Urinary bladder (tissue), 3 donors: ENCODE measurements at regions not wholly inside any gene's neighbourhood (a gene's known extent, or its start where the extent isn't known, plus 50 kb on each side); places are given as distances from the start of the nearest gene placed in this dataset.
"Not testable (repeated sequence)": the region's sequence is repeated elsewhere in the genome, so short reads cannot be mapped to it uniquely, and the experiment has no call there.

Experiments used
- DNase-seq: peaks from one replicate; pipeline ENCODE4 v3.0.0-alpha.2; 2015; ENCODE audit errors: extremely low spot score
- H3K27ac ChIP-seq: one replicate; pipeline ENCODE4 v1.5.1; 2013; ENCODE audit warnings: low read depth, mild to moderate bottlenecking, moderate library complexity
- H3K36me3 ChIP-seq: one replicate; pipeline ENCODE4 v1.6.1; 2013; ENCODE audit warnings: mild to moderate bottlenecking, moderate library complexity; ENCODE audit not compliant: insufficient read depth
- H3K4me1 ChIP-seq: one replicate; pipeline ENCODE4 v1.6.1; 2013; ENCODE audit warnings: mild to moderate bottlenecking, moderate library complexity; ENCODE audit not compliant: insufficient read depth
- H3K4me3 ChIP-seq: one replicate; pipeline ENCODE4 v1.5.1; 2013; ENCODE audit warnings: low read depth, low read length
- WGBS: extraction: QIAGEN DNeasy Blood & Tissue Kit; methylation state at CpG from one replicate; pipeline ENCODE4 v1.1.7; 2013; 5-methylcytosine and 5-hydroxymethylcytosine counted together
- donor health status: healthy with polysubstance abuse.
- donor health status: healthy.

DNA sequence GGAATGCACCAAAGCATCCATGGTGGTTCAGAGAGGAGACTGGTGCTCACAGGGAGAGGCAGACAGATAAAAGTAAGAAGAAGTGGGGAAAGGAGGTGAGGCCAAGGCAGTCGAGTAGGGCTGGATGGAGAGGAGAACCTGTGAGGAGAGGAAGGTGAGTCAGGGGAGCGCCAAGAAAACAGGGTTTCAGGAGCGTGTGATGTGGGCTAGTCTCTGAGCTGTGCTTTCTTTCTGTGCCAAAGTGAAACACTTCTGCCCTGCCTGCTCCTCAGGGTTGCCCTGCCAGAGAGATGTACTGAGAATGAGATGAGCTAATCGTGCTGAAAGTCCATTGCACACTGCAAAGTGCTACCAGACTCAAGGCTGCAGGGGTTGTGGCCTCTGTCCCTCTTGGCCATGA, 310.7 kb upstream of the CCL2 start:
- Histone ChIP-seq H3K4me1 (no peaks in the 10 kb centered on the region), H3K36me3 (no peaks in the 10 kb centered on the region), H3K4me3 (no peak overlapping the region), H3K27ac (no peak overlapping the region)
- DNase-seq: no peak
- WGBS: 72% methylated on average over 4 of the region's 4 CpGs

- Histone ChIP-seq H3K4me1 (no peaks in the 10 kb centered on the region), H3K36me3 (no peaks in the 10 kb centered on the region), H3K27ac (no peak overlapping the region), H3K4me3 (no peak overlapping the region)
- DNase-seq: no peak
- WGBS: 68% methylated on average over 2 of the region's 2 CpGs
These were observed 310.3 kb upstream of the CCL2 start for GRCh38 chr17:33944826-33945225.

DNA sequence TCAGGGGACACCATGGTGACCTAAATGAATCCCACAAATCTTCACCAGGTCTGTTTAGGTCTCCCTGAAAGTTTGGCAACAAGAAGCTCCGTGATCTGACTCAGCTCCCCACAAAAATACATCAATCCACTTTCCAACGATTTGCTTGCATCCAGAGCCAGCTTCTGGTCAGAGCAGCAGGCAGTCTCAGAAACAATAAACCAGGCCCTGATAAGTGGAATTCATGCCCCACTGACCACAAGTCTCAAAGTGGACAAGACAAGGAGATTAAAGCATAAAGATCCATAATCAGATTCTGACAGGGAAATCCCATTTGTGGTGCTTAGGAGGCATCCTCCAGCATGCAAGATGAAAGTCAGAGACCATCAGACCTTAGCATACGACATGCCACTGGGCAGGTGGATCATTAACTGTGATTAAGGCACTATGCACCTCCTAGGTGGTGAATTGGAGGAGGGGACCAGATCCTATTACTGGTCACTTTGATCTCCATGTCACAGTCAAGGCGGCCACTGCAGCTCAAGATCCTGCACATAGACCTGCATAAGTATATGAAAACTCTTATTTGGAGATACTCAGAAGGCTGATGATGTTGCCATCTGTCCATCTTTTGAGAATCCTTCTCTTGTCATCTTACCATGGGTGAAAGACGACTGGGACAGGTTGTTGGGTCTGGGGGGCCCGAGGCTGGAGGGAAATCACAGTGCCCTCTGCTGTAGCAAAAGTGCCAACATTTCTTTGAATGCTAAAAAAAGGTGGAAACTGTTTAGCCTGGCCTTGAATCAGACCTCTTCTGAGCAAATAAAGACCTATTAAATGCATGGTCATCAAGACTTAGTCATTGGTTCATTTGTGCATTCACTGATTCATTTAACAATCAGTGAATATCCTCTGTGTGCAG, 309.2 kb upstream of the CCL2 start:
- WGBS: 43% methylated on average over 6 of the region's 6 CpGs
- no peak for DNase-seq
- H3K4me1 ChIP-seq: no peaks in the 10 kb centered on the region

DNA sequence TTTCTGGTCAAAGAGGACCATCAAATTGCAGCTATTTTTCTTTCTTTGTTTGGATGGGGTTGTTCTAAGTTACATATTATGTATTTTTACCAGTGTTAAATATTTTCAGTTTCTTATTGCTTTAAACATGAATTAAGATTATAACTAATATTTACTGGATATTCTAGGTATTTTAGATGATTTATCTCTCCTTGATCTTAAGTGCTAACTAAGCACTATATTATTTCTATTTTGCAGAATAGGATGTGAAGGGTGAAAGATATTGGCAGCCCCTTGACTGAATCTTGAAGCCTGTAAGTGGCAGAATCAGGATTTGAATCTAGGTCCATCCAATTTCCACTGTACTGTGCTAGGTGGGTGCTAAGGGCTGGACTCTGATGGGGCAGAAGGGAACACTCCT, 307.3 kb upstream of the CCL2 start:
- Histone ChIP-seq H3K4me3 (no peak overlapping the region), H3K36me3 (no peaks in the 10 kb centered on the region), H3K27ac (no peak overlapping the region), H3K4me1 (no peaks in the 10 kb centered on the region)
- DNase-seq: no peak

More for the DNA sequence above, 309.2 kb upstream of the CCL2 start:
- Histone ChIP-seq H3K27ac (no peak overlapping the region), H3K4me3 (no peak overlapping the region), H3K36me3 (no peaks in the 10 kb centered on the region)

- no peak overlapping the region for H3K27ac ChIP-seq
- H3K36me3 ChIP-seq: no peaks in the 10 kb centered on the region
- H3K4me1 ChIP-seq: no peaks in the 10 kb centered on the region
- H3K4me3 ChIP-seq: no peak overlapping the region
- no peak for DNase-seq
- 79% methylated on average over 7 of the region's 7 CpGs for WGBS
These were observed 306.8 kb upstream of the CCL2 start for GRCh38 chr17:33948309-33948708.

DNA sequence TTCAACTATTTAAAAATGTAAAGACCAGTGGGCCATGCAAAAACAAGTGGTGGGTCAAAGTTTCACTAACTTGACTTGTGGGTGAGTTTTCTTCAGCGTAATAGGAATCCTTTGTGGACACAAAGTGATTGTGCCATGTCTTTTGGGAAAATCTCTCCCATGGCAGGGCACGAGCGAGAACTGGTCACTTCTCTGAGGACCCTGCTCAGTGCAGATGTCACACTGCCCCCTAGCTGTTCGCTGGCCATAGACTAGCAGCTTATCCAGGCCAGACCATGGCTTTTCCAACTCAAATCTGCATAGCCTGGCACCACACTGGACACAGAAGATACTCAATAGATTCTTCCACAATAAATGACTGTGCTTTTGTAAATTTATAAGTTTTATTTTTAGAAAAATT, 306.0 kb upstream of the CCL2 start:
- Histone ChIP-seq H3K4me3 (no peak overlapping the region), H3K4me1 (no peaks in the 10 kb centered on the region), H3K27ac (no peak overlapping the region), H3K36me3 (no peaks in the 10 kb centered on the region)
- 45% methylated on average over 4 of the region's 4 CpGs for WGBS
- no peak for DNase-seq

DNA sequence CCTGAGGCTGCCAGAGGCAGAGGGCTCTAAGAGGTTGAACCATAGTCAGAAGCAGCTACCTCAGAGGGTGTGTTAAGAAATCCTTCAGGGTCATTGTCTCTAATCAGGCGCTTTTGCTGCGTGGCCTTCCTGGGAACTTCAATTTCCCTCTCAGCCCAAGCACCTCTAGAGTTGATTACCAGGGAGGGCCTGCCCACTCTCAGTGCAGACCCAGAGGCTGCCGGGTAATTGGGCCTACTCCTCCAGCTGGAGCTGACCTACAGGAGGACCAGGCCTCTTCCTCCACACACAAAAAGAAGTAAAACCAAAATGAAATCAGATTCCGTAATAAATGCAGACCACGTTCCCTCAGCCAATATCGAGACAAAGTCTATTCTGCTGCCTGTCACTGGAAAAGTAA, 305.0 kb upstream of the CCL2 start:
- 79% methylated on average over 6 of the region's 6 CpGs for WGBS
- Histone ChIP-seq H3K4me3 (no peak overlapping the region), H3K4me1 (no peaks in the 10 kb centered on the region), H3K36me3 (no peaks in the 10 kb centered on the region), H3K27ac (no peak overlapping the region)
- no peak for DNase-seq

DNA sequence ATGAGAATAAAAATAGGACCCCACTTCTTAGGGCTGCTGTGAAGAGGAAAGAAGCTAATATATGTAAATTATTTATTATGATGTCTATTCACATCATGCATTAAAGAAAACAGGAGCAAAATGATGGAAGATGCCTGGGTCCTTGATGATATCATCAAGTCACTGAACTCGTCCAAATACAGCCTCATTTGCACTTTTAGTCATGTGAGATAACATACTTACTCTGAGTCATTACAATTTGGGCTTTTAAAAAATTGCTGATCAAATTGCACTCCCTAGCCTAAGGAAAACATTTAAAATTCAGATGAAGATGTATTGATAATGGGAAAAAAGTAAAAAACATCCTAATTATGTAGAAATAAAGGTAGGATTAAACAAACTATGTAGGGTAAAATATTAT, 302.7 kb upstream of the CCL2 start:
- Histone ChIP-seq H3K4me1 (no peaks in the 10 kb centered on the region), H3K36me3 (no peaks in the 10 kb centered on the region), H3K27ac (no peak overlapping the region), H3K4me3 (no peak overlapping the region)
- no peak for DNase-seq
- WGBS: 48% methylated on average over 1 of the region's 1 CpG

GRCh38 chr17:33954597-33954996, 300.5 kb upstream of the CCL2 start:
- Histone ChIP-seq H3K4me1 (no peaks in the 10 kb centered on the region), H3K36me3 (no peaks in the 10 kb centered on the region), H3K27ac (no peak overlapping the region), H3K4me3 (no peak overlapping the region)
- WGBS: 71% methylated on average over 3 of the region's 3 CpGs
- no peak for DNase-seq

DNA sequence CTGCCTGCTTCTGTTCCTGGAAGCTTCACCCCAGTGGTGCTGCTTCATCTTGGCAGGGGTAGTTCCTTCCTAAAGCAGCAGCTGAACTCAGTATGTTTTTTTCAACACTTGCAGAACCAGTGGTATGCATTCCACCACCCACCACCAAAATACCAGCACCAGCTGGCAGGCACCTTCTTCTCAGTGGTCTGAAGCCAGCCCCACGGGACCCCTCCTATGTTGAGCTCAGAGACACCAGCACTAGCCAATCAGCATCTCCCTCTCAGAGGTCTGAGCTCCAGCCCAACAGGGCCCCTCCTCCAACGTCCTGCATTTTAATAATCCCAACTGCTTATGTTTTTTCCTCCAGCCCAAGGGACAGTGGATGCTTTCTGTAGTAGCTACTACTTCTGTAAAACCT, 299.6 kb upstream of the CCL2 start:
- DNase-seq: no peak

DNA sequence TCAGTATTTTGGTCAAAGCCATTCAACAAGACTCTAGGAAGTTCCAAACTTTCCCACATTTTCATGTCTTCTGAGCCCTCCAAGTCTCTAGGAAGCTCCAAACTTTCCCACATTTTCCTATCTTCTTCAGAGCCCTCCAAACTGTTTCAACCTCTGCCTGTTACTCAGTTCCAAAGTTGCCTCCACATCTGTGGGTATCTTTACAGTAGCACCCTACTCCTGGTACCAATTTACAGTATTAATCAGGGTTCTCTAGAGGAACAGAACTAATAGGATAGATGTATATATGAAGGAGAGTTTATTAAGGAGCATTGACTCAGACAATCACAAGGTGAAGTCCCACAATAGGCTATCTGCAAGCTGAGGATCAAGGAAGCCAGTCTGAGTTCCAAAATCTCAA, 296.0 kb upstream of the CCL2 start:
- H3K4me1 ChIP-seq, DNase-seq, H3K27ac ChIP-seq, H3K36me3 ChIP-seq, H3K4me3 ChIP-seq: not testable (repeated sequence)

More for the DNA sequence above, 299.6 kb upstream of the CCL2 start:
- Histone ChIP-seq H3K27ac (no peak overlapping the region), H3K4me3 (no peak overlapping the region), H3K36me3 (no peaks in the 10 kb centered on the region), H3K4me1 (no peaks in the 10 kb centered on the region)
- 22% methylated on average over 2 of the region's 2 CpGs for WGBS

DNA sequence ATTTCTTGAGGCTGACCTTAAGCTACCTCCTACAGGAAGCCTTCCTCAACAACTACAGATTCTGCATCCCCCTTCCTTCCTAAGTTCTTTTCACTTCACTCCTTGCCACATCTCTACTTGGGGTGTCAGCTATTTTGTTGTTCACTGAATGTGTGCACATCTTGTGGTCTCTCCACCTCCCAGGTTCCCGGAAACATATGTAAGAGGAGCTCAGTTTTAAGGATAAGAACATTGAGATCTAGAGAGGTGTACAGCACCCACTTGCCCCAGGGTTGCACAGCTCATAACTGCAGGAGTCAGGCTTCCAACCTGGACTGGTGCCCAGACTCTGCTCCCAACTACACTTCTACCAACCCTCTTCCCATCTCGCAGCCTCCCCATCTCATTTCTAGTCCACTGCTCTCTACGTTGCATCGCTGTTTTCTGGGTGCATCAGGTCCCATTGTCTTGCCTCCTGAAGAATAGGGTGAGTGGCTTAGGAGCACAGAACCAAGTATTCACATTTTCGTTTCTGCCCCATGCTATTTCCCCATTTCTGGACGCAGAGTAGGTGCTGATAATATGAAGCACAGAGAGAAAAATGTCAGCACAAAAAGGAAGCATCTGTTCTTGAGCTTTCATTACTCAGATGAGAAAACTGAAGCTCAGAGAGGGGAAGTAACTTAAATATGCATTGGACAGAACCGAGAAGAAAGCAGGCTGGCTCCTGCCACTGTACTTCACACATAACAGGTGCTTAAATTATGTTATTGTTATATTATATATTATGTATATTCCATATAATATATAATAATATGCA, 292.0 kb upstream of the CCL2 start:
- 67% methylated on average over 7 of the region's 7 CpGs for WGBS
- Histone ChIP-seq H3K36me3 (no peaks in the 10 kb centered on the region), H3K4me1 (no peaks in the 10 kb centered on the region), H3K27ac (no peak overlapping the region), H3K4me3 (no peak overlapping the region)
- DNase-seq: no peak

DNA sequence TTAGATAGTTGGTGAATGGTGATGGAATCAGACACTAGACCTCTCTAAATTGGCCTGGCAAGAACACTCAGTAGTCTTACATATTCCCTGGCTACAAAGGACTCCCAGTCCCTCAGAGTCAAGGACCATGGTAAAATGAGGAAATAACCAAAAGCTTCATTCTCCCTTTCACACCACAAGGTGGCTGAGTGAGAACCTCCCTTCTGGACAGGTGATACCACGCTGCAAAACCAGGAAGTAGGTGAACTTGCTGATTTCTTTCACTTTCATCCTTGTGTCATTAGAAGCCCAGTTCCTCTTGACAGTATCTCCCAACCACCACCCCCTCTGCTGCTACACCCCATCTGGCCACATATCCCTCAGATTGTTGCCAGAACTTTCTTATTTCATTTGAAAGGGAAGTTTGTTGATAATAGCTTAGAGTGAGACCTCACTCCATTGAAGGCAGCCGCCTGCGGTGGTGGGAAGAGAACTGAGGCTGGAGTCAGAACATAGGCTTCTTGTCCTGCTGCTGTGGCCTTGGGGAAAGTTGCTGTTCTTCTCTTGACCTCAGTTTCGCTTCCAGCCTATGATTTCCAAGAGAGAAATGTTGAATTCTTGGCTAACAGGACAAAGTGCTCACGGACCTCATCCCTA, 290.6 kb upstream of the CCL2 start:
- H3K4me3 ChIP-seq: no peak overlapping the region
- 65% methylated on average over 5 of the region's 5 CpGs for WGBS
- H3K27ac ChIP-seq: no peak overlapping the region
- H3K36me3 ChIP-seq: no peaks in the 10 kb centered on the region
- DNase-seq: no peak
- H3K4me1 ChIP-seq: no peaks in the 10 kb centered on the region
